ENCODE measurements at regions not wholly inside any gene's neighbourhood (a gene's known extent, or its start where the extent isn't known, plus 50 kb on each side); places are given as distances from the start of the nearest gene placed in this dataset.
"Not testable (repeated sequence)": the region's sequence is repeated elsewhere in the genome, so short reads cannot be mapped to it uniquely, and the experiment has no call there.

GRCh38 chr9:41367301-41367700, 178.2 kb upstream of the ZNG1F start:
- DNase-seq: not testable (repeated sequence)

GRCh38 chr9:41361790-41362189, 172.7 kb upstream of the ZNG1F start:
- not testable (repeated sequence) for DNase-seq

- DNase-seq: not testable (repeated sequence)
These were observed 170.0 kb upstream of the ZNG1F start for GRCh38 chr9:41359116-41359515.

- DNase-seq: peak; percentile 72
These were observed 169.6 kb upstream of the ZNG1F start for GRCh38 chr9:41358682-41359081.

GRCh38 chr9:41357918-41358404, 168.8 kb upstream of the ZNG1F start:
- not testable (repeated sequence) for DNase-seq

- DNase-seq: not testable (repeated sequence)
These were observed 168.2 kb upstream of the ZNG1F start for GRCh38 chr9:41357350-41357748.

GRCh38 chr9:41356588-41357349, 167.7 kb upstream of the ZNG1F start:
- DNase-seq: not testable (repeated sequence)

- not testable (repeated sequence) for DNase-seq
These were observed 166.8 kb upstream of the ZNG1F start for GRCh38 chr9:41355712-41356450.

- not testable (repeated sequence) for DNase-seq
These were observed 165.9 kb upstream of the ZNG1F start for GRCh38 chr9:41354978-41355377.

- DNase-seq: peak; percentile 3
These were observed 165.2 kb upstream of the ZNG1F start for GRCh38 chr9:41354060-41354934.

- not testable (repeated sequence) for DNase-seq
These were observed 163.9 kb upstream of the ZNG1F start for GRCh38 chr9:41353026-41353425.

GRCh38 chr9:41352390-41352789, 163.3 kb upstream of the ZNG1F start:
- not testable (repeated sequence) for DNase-seq

- DNase-seq: not testable (repeated sequence)
These were observed 158.8 kb upstream of the ZNG1F start for GRCh38 chr9:41347893-41348292.

GRCh38 chr9:41332562-41332961, 143.4 kb upstream of the ZNG1F start:
- not testable (repeated sequence) for DNase-seq

GRCh38 chr9:41321277-41321676, 132.2 kb upstream of the ZNG1F start:
- DNase-seq: not testable (repeated sequence)

- not testable (repeated sequence) for DNase-seq
These were observed 119.8 kb upstream of the ZNG1F start for GRCh38 chr9:41308953-41309352.

GRCh38 chr9:41285744-41286143, 96.6 kb upstream of the ZNG1F start:
- not testable (repeated sequence) for DNase-seq

GRCh38 chr9:41280299-41281238, 91.5 kb upstream of the ZNG1F start:
- not testable (repeated sequence) for DNase-seq

GRCh38 chr9:41279437-41279836, 90.3 kb upstream of the ZNG1F start:
- not testable (repeated sequence) for DNase-seq

GRCh38 chr9:41279033-41279432, 89.9 kb upstream of the ZNG1F start:
- not testable (repeated sequence) for DNase-seq

- not testable (repeated sequence) for DNase-seq
These were observed 84.6 kb upstream of the ZNG1F start for GRCh38 chr9:41273549-41274267.
